ENCODE measurements at regions not wholly inside any gene's neighbourhood (a gene's known extent, or its start where the extent isn't known, plus 50 kb on each side); places are given as distances from the start of the nearest gene placed in this dataset.

DNA sequence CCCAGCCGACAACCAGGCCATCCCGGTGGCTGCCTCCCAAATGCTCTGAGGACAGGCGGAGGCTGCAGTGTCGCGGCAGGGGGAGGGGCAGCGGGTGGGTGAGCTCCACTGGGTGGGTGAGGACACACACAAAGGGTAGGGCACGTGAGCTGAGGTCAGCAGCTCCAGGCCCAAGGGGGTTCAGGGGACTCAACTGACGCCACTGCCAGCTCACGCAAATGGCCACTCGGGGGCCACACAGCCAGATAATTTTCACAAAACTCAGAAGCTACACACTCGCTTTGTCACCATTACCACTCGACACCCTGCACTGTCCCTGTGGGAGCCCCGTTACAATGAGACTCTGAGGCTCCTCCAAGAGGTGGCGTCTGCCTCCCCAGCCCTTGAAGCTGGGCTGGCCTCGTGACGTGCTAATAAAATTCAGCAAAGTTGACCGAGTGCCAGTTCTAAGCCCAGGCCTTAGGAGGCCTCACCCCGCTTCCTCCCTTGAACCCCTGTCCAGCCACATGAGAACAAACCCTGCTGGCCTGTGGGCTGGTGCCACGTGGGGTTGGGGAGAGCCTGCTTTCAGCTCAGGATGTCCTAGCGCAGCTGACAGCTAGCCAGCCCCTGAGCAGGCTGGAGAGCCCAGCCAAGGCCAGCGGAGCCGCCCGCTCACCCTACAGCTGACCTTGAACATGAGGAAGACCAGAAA is 56.9 kb downstream of the RMI2 start (continued):
- TF ChIP-seq ZKSCAN5 (CRISPR knock-in tag; IDR thresholded peaks at IDR 0.05), result no peak
- TF ChIP-seq, protein P1, sequence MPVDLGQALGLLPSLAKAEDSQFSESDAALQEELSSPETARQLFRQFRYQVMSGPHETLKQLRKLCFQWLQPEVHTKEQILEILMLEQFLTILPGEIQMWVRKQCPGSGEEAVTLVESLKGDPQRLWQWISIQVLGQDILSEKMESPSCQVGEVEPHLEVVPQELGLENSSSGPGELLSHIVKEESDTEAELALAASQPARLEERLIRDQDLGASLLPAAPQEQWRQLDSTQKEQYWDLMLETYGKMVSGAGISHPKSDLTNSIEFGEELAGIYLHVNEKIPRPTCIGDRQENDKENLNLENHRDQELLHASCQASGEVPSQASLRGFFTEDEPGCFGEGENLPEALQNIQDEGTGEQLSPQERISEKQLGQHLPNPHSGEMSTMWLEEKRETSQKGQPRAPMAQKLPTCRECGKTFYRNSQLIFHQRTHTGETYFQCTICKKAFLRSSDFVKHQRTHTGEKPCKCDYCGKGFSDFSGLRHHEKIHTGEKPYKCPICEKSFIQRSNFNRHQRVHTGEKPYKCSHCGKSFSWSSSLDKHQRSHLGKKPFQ (CRISPR knock-in tag; IDR thresholded peaks at IDR 0.05; ENCODE audit: insufficient replicate concordance), result no peak
- TF ChIP-seq, protein P2, sequence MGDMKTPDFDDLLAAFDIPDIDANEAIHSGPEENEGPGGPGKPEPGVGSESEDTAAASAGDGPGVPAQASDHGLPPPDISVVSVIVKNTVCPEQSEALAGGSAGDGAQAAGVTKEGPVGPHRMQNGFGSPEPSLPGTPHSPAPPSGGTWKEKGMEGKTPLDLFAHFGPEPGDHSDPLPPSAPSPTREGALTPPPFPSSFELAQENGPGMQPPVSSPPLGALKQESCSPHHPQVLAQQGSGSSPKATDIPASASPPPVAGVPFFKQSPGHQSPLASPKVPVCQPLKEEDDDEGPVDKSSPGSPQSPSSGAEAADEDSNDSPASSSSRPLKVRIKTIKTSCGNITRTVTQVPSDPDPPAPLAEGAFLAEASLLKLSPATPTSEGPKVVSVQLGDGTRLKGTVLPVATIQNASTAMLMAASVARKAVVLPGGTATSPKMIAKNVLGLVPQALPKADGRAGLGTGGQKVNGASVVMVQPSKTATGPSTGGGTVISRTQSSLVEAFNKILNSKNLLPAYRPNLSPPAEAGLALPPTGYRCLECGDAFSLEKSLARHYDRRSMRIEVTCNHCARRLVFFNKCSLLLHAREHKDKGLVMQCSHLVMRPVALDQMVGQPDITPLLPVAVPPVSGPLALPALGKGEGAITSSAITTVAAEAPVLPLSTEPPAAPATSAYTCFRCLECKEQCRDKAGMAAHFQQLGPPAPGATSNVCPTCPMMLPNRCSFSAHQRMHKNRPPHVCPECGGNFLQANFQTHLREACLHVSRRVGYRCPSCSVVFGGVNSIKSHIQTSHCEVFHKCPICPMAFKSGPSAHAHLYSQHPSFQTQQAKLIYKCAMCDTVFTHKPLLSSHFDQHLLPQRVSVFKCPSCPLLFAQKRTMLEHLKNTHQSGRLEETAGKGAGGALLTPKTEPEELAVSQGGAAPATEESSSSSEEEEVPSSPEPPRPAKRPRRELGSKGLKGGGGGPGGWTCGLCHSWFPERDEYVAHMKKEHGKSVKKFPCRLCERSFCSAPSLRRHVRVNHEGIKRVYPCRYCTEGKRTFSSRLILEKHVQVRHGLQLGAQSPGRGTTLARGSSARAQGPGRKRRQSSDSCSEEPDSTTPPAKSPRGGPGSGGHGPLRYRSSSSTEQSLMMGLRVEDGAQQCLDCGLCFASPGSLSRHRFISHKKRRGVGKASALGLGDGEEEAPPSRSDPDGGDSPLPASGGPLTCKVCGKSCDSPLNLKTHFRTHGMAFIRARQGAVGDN (CRISPR knock-in tag; IDR thresholded peaks at IDR 0.05), result peak; percentile 7; the same call in 1 of the 2 replicates

DNA sequence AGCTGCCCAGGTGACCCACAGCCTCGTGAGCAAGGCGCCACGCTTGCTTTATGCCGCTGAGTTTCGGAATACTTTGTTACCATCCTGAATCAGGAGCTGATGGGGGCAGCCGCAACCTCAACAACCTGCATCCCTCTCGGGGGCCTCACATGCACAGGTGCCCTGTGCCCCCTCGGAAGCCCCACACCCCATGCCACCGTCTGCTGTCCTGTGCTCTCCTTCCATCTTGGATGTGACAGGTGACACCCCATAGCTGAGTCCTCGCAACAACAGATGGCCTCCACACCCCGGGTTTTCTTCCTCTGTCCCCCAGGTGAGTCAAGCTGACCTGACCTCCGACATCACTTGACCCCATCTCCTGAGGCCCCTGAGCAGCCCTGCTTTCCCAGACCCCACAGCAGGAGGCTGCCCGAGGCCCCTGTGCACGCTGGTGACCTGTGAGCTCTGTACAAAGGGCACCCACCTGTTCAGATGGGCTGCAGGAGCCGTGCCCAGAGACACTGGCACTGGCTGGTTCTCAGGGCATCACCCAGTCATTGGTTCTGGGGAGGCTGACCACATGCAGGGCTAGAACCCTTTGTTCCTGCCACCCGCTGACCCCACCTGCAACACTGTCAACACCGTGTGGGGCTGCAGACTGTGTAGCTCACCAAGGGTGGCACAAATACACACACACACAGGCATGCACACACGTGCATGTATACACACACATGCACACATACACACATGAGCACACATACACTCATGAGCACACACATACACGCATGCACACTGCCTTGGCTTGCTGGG is 57.7 kb downstream of the RMI2 start:
- intact Hi-C loops (cut with micrococcal nuclease; ENCODE audit: unreplicated experiment), result loop anchor here (10.0 kb wide), 1 partner anchor 662 kb away; no protein-coding TSS in a partner anchor
- POLR2A ChIA-PET, result no interaction called here
- no peak for FAIRE-seq
- TF ChIP-seq ZNF652 (CRISPR knock-in tag; IDR thresholded peaks at IDR 0.05; ENCODE audit: borderline replicate concordance, low read depth) (no peak), ZNF879 (CRISPR knock-in tag; IDR thresholded peaks at IDR 0.05) (no peak), NONO (IDR thresholded peaks at IDR 0.05) (no peak), NONO (CRISPR knock-in tag; conservative IDR thresholded peaks at IDR 0.05) (no peak), ATF7-NPFF (CRISPR knock-in tag; IDR thresholded peaks at IDR 0.05; ENCODE audit: low read depth) (no peak), TEAD2 (CRISPR knock-in tag; IDR thresholded peaks at IDR 0.05) (no peak), NCOA5 (CRISPR knock-in tag; IDR thresholded peaks at IDR 0.05) (no peak), FOSL2 (CRISPR knock-in tag; IDR thresholded peaks at IDR 0.05) (no peak), HNRNPL (IDR thresholded peaks at IDR 0.05; ENCODE audit: low read depth, low read length) (peak; percentile 77; the same call in 1 of the 2 replicates)
- TF ChIP-seq, protein P3, sequence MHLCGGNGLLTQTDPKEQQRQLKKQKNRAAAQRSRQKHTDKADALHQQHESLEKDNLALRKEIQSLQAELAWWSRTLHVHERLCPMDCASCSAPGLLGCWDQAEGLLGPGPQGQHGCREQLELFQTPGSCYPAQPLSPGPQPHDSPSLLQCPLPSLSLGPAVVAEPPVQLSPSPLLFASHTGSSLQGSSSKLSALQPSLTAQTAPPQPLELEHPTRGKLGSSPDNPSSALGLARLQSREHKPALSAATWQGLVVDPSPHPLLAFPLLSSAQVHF (CRISPR knock-in tag; IDR thresholded peaks at IDR 0.05), result no peak

More for the DNA sequence above, 57.7 kb downstream of the RMI2 start:
- no peaks in the 10 kb centered on the region for H4K20me1 ChIP-seq (ENCODE audit: insufficient read depth, low read length)
- WGBS (ENCODE audit: low lambda C conversion rate), result 26% methylated on average over 19 of the region's 19 CpGs
- no peak overlapping the region for H3K9ac ChIP-seq (ENCODE audit: insufficient read depth, low read depth, low read length)
- no peak overlapping the region for H3K4me2 ChIP-seq (ENCODE audit: low read depth, low read length)
- CTCF ChIA-PET (ENCODE audit: low intra/inter-chr PET ratio, low total read pairs), result no interaction called here
- peaks cover 24% of the 10 kb centered on the region for H3K4me1 ChIP-seq (ENCODE audit: insufficient read depth, low read length)
- BruUV-seq (replicated peaks), result no TSS peak
- no peak overlapping the region for H3K4me3 ChIP-seq (replicated peaks in 1 of 3; ENCODE audit: insufficient read depth in 1 of 3, low read depth in 2 of 3, low read length in 3 of 3)
- in situ Hi-C loops (cut with HindIII; ENCODE audit: extremely low pct_ligation_motif_present, low pct_unique_long_range_greater_than_20kb), result loop anchor here (25.0 kb wide), 1 partner anchor 109 kb away; no protein-coding TSS in a partner anchor
- H2AFZ ChIP-seq (ENCODE audit: low read length), result no peak overlapping the region
- H3K27ac ChIP-seq (ENCODE audit: extremely low read length, insufficient read depth, low read length), result no peak overlapping the region
- H3K79me2 ChIP-seq (ENCODE audit: insufficient read depth, low read length), result no peaks in the 10 kb centered on the region
- peaks cover 40 to 70% of the 10 kb centered on the region in 2 experiments for H3K27me3 ChIP-seq (ENCODE audit: control insufficient read depth in 1 of 2, insufficient read depth in 2 of 2, low read length in 2 of 2)
- ATAC-seq, result no peak
- no peaks in the 10 kb centered on the region for H3K9me3 ChIP-seq (ENCODE audit: low read length)
- no peaks in the 10 kb centered on the region; a peak in 1 of 5 replicates for H3K36me3 ChIP-seq (replicated peaks in 1 of 2; ENCODE audit: control insufficient read depth in 1 of 2, insufficient read depth in 2 of 2, low read length in 2 of 2)
- DNase-seq (ENCODE audit: low spot score), result no peak

Data from HepG2 (cell line).